ENCODE measurements at regions not wholly inside any gene's neighbourhood (a gene's known extent, or its start where the extent isn't known, plus 50 kb on each side); places are given as distances from the start of the nearest gene placed in this dataset.
A peak's percentile ranks its signal among the peaks of the same experiment; 100 is the strongest.

DNA sequence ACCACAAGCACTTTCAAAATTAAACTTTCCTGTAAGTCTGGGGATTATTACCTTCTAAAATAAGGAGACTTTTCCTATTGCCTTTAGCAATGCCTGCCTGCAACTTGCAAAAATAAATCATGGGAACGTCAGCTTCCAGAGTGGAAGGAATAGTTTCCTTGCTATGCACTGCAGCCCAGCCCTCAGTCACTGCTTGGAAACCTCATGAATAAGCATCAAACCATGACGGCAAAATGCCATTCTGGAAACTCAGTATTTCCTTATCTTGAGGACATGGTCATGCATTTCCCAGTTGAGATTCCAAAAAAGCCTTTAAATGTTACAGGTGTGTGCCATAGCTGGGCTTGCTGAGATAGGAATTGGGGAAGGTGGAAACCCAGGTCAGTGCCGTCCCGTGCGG is 84.2 kb upstream of the OTOS start:
- no peak overlapping the region for H3K4me2 ChIP-seq (ENCODE audit: low read length)
- peaks cover 2% of the 10 kb centered on the region for H3K4me1 ChIP-seq (ENCODE audit: control insufficient read depth, low read length)
- peaks cover 14% of the 10 kb centered on the region; the same call in 1 of the 2 replicates for H3K9me3 ChIP-seq (ENCODE audit: control insufficient read depth, insufficient read depth, low read length)
- no peak overlapping the region for H3K27ac ChIP-seq (ENCODE audit: low read depth, low read length)
- no peaks in the 10 kb centered on the region for H4K20me1 ChIP-seq (ENCODE audit: control insufficient read depth, insufficient read depth, low read depth, low read length)
- no peaks in the 10 kb centered on the region for H3K36me3 ChIP-seq (ENCODE audit: control insufficient read depth, low read length)
- H3F3A ChIP-seq (ENCODE audit: control insufficient read depth, insufficient read depth), result no peaks in the 10 kb centered on the region
- no peaks in the 10 kb centered on the region for H3K79me2 ChIP-seq (ENCODE audit: control insufficient read depth, low read length)
- TF ChIP-seq, protein P1, sequence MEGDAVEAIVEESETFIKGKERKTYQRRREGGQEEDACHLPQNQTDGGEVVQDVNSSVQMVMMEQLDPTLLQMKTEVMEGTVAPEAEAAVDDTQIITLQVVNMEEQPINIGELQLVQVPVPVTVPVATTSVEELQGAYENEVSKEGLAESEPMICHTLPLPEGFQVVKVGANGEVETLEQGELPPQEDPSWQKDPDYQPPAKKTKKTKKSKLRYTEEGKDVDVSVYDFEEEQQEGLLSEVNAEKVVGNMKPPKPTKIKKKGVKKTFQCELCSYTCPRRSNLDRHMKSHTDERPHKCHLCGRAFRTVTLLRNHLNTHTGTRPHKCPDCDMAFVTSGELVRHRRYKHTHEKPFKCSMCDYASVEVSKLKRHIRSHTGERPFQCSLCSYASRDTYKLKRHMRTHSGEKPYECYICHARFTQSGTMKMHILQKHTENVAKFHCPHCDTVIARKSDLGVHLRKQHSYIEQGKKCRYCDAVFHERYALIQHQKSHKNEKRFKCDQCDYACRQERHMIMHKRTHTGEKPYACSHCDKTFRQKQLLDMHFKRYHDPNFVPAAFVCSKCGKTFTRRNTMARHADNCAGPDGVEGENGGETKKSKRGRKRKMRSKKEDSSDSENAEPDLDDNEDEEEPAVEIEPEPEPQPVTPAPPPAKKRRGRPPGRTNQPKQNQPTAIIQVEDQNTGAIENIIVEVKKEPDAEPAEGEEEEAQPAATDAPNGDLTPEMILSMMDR (IDR thresholded peaks at IDR 0.05; ENCODE audit: low read depth, low read length, poor library complexity, severe bottlenecking), result no peak
- TF ChIP-seq EZH2phosphoT487 (IDR thresholded peaks at IDR 0.05; ENCODE audit: borderline replicate concordance, low read length), result no peak
- no peak overlapping the region for H3K4me3 ChIP-seq (ENCODE audit: low read length)
- H3K9me2 ChIP-seq (replicated peaks; ENCODE audit: control insufficient read depth, low read length), result no peaks in the 10 kb centered on the region
- H3K27me3 ChIP-seq (ENCODE audit: control insufficient read depth, low read length), result peaks cover 10% of the 10 kb centered on the region

DNA sequence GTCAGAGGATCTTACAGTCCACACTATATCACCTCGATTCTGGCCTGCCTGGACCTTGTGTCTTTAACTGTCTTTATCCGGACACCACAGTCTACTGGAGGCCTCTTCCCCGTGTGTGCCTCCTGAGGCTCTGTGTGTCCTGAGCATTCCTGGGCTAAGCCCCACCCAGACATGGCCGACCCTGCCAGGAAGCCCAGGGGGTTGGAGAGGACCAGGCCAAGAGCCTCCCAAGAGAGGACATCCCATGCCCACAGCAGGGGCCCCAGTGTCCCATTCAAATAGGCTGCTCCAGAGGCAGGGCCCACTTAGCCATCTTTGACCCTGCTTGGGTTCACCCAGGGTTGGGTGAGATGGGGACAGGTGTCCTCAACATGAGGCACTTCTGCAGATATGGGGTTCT is 84.7 kb upstream of the OTOS start:
- Histone ChIP-seq H3F3A (ENCODE audit: control insufficient read depth, insufficient read depth) (no peaks in the 10 kb centered on the region), H3K4me2 (ENCODE audit: low read length) (no peak overlapping the region), H3K4me1 (ENCODE audit: control insufficient read depth, low read length) (peaks cover 7% of the 10 kb centered on the region), H4K20me1 (ENCODE audit: control insufficient read depth, insufficient read depth, low read depth, low read length) (no peaks in the 10 kb centered on the region), H3K36me3 (ENCODE audit: control insufficient read depth, low read length) (no peaks in the 10 kb centered on the region), H3K9me2 (replicated peaks; ENCODE audit: control insufficient read depth, low read length) (no peaks in the 10 kb centered on the region), H3K27me3 (ENCODE audit: control insufficient read depth, low read length) (peaks cover 10% of the 10 kb centered on the region), H3K4me3 (ENCODE audit: low read length) (no peak overlapping the region), H3K9me3 (ENCODE audit: control insufficient read depth, insufficient read depth, low read length) (peaks cover 17% of the 10 kb centered on the region; the same call in 1 of the 2 replicates), H3K79me2 (ENCODE audit: control insufficient read depth, low read length) (no peaks in the 10 kb centered on the region), H3K27ac (ENCODE audit: low read depth, low read length) (no peak overlapping the region)
- TF ChIP-seq EZH2phosphoT487 (IDR thresholded peaks at IDR 0.05; ENCODE audit: borderline replicate concordance, low read length), result no peak
- TF ChIP-seq, protein P1 (IDR thresholded peaks at IDR 0.05; ENCODE audit: low read depth, low read length, poor library complexity, severe bottlenecking), result no peak

DNA sequence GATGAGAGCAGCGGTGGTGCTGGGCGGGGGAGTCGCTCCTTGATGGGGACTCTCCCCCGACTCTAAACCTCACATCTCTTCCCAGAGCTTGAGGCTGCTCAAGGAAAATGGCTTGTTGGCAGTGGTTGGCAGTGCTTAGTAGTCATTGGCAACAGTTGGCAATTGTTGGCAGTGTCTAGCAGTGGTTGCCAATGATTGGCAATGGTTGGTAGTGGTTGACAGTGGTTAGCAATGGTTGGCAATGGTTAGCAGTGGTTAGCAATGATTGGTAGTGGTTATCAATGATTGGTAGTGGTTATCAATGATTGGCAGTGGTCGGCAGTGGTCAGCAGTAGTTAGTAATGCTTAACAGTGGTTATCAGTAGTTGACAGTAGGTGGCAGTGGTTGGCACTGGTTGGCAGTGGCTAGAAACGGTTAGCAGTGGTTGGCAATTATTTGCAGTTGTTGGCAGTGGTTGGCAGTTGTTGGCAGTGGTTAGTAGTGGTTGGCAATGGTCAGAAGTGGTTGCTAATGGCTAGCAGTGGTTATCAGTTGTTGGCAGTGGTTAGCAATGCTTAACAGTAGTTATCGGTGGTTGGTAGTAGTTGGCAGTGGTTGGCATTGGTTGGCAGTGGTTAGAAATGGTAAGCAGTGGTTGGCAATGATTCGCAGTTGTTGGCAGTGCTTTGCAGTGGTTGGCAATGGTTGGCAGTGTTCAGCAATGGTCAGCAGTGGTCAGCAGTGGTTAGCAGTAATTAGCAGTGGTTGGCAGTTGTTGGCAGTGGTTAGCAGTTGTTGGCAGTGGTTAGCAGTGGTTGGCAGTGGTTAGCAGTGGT is 85.4 kb upstream of the OTOS start:
- Histone ChIP-seq H3K4me2 (ENCODE audit: low read length) (no peak overlapping the region), H3K9me2 (replicated peaks; ENCODE audit: control insufficient read depth, low read length) (no peaks in the 10 kb centered on the region), H3K36me3 (ENCODE audit: control insufficient read depth, low read length) (no peaks in the 10 kb centered on the region), H3F3A (ENCODE audit: control insufficient read depth, insufficient read depth) (no peaks in the 10 kb centered on the region), H3K27ac (ENCODE audit: low read depth, low read length) (no peak overlapping the region), H3K4me1 (ENCODE audit: control insufficient read depth, low read length) (peaks cover 13% of the 10 kb centered on the region), H4K20me1 (ENCODE audit: control insufficient read depth, insufficient read depth, low read depth, low read length) (no peaks in the 10 kb centered on the region), H3K27me3 (ENCODE audit: control insufficient read depth, low read length) (peaks cover 10% of the 10 kb centered on the region; the same call in 1 of the 2 replicates), H3K79me2 (ENCODE audit: control insufficient read depth, low read length) (no peaks in the 10 kb centered on the region), H3K4me3 (ENCODE audit: low read length) (no peak overlapping the region), H3K9me3 (ENCODE audit: control insufficient read depth, insufficient read depth, low read length) (peaks cover 17% of the 10 kb centered on the region; the same call in 1 of the 2 replicates)
- TF ChIP-seq, protein P1 (IDR thresholded peaks at IDR 0.05; ENCODE audit: low read depth, low read length, poor library complexity, severe bottlenecking), result peak; percentile 59
- no peak for TF ChIP-seq EZH2phosphoT487 (IDR thresholded peaks at IDR 0.05; ENCODE audit: borderline replicate concordance, low read length)

Data from DOHH2 (cell line).